GM19328 (cell line): ENCODE measurements at regions not wholly inside any gene's neighbourhood (a gene's known extent, or its start where the extent isn't known, plus 50 kb on each side); places are given as distances from the start of the nearest gene placed in this dataset.

Source experiments
- ATAC-seq: cut with Tn5 transposase; IDR thresholded peaks from one replicate; pipeline ENCODE4 v1.9.1; 2021; ENCODE audit warnings: mild to moderate bottlenecking, moderate library complexity; ENCODE audit not compliant: unreplicated experiment

GRCh38 chr2:176753205-176753604 is 459.4 kb upstream of the HNRNPA3 start:
- ATAC-seq, result no peak

- ATAC-seq, result no peak
Measured at GRCh38 chr2:176753752-176754474, 458.7 kb upstream of the HNRNPA3 start.

GRCh38 chr2:176755537-176756135 is 457.0 kb upstream of the HNRNPA3 start:
- ATAC-seq, result no peak

GRCh38 chr2:176758426-176758825 is 454.2 kb upstream of the HNRNPA3 start:
- no peak for ATAC-seq

GRCh38 chr2:176760439-176760838 is 452.2 kb upstream of the HNRNPA3 start:
- no peak for ATAC-seq

GRCh38 chr2:176763130-176763529 is 449.5 kb upstream of the HNRNPA3 start:
- no peak for ATAC-seq

GRCh38 chr2:176763851-176764404 is 448.7 kb upstream of the HNRNPA3 start:
- ATAC-seq, result peak; percentile 59

- no peak for ATAC-seq
Measured at GRCh38 chr2:176764921-176765320, 447.7 kb upstream of the HNRNPA3 start.

- ATAC-seq, result no peak
Measured at GRCh38 chr2:176766005-176766404, 446.6 kb upstream of the HNRNPA3 start.

- no peak for ATAC-seq
Measured at GRCh38 chr2:176768185-176768584, 444.4 kb upstream of the HNRNPA3 start.

- no peak for ATAC-seq
Measured at GRCh38 chr2:176769021-176769420, 443.6 kb upstream of the HNRNPA3 start.

- no peak for ATAC-seq
Measured at GRCh38 chr2:176769499-176770370, 442.9 kb upstream of the HNRNPA3 start.

- ATAC-seq, result no peak
Measured at GRCh38 chr2:176772816-176773215, 439.8 kb upstream of the HNRNPA3 start.

GRCh38 chr2:176774766-176775451 is 437.7 kb upstream of the HNRNPA3 start:
- no peak for ATAC-seq

GRCh38 chr2:176777262-176777661 is 435.3 kb upstream of the HNRNPA3 start:
- ATAC-seq, result no peak

GRCh38 chr2:176779917-176780316 is 432.7 kb upstream of the HNRNPA3 start:
- no peak for ATAC-seq

GRCh38 chr2:176780348-176780747 is 432.2 kb upstream of the HNRNPA3 start:
- no peak for ATAC-seq

GRCh38 chr2:176781570-176782217 is 430.9 kb upstream of the HNRNPA3 start:
- no peak for ATAC-seq

- ATAC-seq, result no peak
Measured at GRCh38 chr2:176784633-176785200, 427.9 kb upstream of the HNRNPA3 start.

GRCh38 chr2:176789751-176790150 is 422.8 kb upstream of the HNRNPA3 start:
- no peak for ATAC-seq
